ENCODE measurements at regions not wholly inside any gene's neighbourhood (a gene's known extent, or its start where the extent isn't known, plus 50 kb on each side); places are given as distances from the start of the nearest gene placed in this dataset.

DNA sequence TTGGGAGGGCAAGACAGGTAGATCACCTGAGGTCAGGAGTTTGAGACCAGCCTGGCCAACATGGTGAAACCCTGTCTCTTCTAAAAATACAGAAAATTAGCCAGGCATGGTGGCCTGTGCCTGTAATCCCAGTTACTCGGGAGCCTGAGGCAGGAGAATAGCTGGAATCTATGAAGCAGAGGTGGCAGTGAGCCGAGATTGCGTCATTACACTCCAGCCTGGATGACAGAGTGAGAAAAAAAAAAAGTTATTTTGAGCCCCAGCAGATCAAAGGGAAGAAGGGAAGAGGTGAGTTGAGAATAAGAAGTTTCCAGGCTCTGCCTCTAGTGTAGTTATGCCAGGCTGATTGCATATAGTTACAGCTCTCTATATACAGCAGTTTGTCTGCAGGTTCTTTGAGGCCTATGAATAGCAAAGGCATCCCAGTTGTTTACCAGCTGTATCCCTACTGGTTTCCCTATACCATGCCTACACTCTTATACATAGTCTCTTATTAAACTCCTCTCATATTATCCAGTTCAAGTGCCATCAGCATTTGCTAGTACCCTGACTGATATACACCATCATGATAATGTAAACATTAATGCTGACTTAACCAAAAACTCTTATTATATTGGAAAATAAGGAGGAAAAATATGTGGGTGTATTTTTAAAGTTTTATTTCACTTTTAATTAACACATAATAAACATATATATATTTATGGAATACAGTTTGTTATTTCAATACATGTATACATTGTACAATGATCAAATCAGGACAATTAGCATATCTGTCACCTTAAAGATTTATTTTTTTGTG lies 823.6 kb upstream of the ADGRB3 start (continued):
- 0 out of 2 replicates have a peak, but pooled peaks have one; percentile 12 for TF ChIP-seq CEBPB (tag; IDR thresholded peaks at IDR 0.05)
- TF ChIP-seq, protein P1, sequence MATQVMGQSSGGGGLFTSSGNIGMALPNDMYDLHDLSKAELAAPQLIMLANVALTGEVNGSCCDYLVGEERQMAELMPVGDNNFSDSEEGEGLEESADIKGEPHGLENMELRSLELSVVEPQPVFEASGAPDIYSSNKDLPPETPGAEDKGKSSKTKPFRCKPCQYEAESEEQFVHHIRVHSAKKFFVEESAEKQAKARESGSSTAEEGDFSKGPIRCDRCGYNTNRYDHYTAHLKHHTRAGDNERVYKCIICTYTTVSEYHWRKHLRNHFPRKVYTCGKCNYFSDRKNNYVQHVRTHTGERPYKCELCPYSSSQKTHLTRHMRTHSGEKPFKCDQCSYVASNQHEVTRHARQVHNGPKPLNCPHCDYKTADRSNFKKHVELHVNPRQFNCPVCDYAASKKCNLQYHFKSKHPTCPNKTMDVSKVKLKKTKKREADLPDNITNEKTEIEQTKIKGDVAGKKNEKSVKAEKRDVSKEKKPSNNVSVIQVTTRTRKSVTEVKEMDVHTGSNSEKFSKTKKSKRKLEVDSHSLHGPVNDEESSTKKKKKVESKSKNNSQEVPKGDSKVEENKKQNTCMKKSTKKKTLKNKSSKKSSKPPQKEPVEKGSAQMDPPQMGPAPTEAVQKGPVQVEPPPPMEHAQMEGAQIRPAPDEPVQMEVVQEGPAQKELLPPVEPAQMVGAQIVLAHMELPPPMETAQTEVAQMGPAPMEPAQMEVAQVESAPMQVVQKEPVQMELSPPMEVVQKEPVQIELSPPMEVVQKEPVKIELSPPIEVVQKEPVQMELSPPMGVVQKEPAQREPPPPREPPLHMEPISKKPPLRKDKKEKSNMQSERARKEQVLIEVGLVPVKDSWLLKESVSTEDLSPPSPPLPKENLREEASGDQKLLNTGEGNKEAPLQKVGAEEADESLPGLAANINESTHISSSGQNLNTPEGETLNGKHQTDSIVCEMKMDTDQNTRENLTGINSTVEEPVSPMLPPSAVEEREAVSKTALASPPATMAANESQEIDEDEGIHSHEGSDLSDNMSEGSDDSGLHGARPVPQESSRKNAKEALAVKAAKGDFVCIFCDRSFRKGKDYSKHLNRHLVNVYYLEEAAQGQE (IDR thresholded peaks at IDR 0.05; ENCODE audit: borderline replicate concordance): no peak
- TF ChIP-seq, protein P1 (CRISPR knock-in tag; IDR thresholded peaks at IDR 0.05; ENCODE audit: low read depth): no peak
- TF ChIP-seq, protein P2, sequence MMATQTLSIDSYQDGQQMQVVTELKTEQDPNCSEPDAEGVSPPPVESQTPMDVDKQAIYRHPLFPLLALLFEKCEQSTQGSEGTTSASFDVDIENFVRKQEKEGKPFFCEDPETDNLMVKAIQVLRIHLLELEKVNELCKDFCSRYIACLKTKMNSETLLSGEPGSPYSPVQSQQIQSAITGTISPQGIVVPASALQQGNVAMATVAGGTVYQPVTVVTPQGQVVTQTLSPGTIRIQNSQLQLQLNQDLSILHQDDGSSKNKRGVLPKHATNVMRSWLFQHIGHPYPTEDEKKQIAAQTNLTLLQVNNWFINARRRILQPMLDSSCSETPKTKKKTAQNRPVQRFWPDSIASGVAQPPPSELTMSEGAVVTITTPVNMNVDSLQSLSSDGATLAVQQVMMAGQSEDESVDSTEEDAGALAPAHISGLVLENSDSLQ (IDR thresholded peaks at IDR 0.05): no peak

Measured in K562 (cell line).